Fibroblast of villous mesenchyme (primary cell): ENCODE measurements at regions not wholly inside any gene's neighbourhood (a gene's known extent, or its start where the extent isn't known, plus 50 kb on each side); places are given as distances from the start of the nearest gene placed in this dataset.

Source experiments
- DNase-seq: peaks from one replicate; pipeline ENCODE4 v3.0.0-alpha.2; 2010; ENCODE audit warnings: low read depth
- H3K4me3 ChIP-seq: 2 replicates; pipeline ENCODE4 v1.5.1; 2011; ENCODE audit warnings: low read depth, mild to moderate bottlenecking, low read length
- CTCF ChIP-seq: IDR thresholded peaks from 2 replicates; pipeline ENCODE4 v1.5.1; 2012; ENCODE audit warnings: low read depth, mild to moderate bottlenecking, low read length; ENCODE audit not compliant: insufficient read depth

GRCh38 chr9:16210440-16210839, 657.6 kb downstream of the CCDC171 start:
- TF ChIP-seq CTCF: no peak
- no peak overlapping the region for H3K4me3 ChIP-seq

GRCh38 chr9:16211946-16212345, 658.5 kb downstream of the BNC2 start:
- no peak for DNase-seq
- TF ChIP-seq CTCF: no peak
- no peak overlapping the region for H3K4me3 ChIP-seq

More at GRCh38 chr9:16210440-16210839, 657.6 kb downstream of the CCDC171 start:
- no peak for DNase-seq

DNA sequence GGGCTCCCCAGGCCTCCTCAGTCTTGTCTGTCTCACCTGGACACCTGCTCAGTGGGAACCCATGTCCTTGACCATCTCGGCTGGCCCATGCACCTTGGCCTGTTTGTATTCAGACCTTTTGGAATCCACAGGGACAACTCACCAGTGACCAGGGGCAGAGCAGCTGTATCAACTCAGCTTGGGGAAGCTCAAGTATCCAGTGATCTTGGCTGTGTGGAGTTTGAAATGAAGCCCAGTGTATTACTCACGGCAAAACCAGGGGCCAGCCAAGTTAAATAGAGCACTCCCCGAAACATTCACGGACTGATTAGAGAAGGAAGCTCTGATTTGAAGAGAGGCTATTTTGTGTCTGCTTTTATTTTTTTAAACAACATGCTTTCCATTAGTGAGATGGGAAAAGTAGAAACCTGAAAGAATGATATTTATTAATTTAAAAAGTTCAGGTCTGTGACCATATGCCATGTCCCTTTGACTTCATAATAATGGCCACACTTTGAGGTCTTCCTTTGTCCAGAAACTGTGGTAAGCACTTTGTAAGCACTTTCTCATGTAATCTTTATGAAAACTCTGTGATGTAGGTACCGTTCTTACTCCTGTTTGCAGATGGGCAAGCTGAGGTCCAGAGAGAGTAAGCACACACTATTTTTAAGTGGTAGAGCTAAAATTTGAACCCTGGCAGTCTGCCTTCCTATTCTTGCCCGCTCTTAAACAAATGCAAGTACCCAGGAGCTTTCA, 656.5 kb downstream of the BNC2 start:
- no peak for TF ChIP-seq CTCF
- DNase-seq: peak; percentile 81
- no peak overlapping the region for H3K4me3 ChIP-seq

- no peak overlapping the region for H3K4me3 ChIP-seq
- DNase-seq: no peak
- TF ChIP-seq CTCF: no peak
These were observed 655.7 kb downstream of the BNC2 start for GRCh38 chr9:16214677-16215352.

- no peak overlapping the region for H3K4me3 ChIP-seq
- TF ChIP-seq CTCF: no peak
- DNase-seq: no peak
These were observed 655.2 kb downstream of the BNC2 start for GRCh38 chr9:16215353-16215680.

DNA sequence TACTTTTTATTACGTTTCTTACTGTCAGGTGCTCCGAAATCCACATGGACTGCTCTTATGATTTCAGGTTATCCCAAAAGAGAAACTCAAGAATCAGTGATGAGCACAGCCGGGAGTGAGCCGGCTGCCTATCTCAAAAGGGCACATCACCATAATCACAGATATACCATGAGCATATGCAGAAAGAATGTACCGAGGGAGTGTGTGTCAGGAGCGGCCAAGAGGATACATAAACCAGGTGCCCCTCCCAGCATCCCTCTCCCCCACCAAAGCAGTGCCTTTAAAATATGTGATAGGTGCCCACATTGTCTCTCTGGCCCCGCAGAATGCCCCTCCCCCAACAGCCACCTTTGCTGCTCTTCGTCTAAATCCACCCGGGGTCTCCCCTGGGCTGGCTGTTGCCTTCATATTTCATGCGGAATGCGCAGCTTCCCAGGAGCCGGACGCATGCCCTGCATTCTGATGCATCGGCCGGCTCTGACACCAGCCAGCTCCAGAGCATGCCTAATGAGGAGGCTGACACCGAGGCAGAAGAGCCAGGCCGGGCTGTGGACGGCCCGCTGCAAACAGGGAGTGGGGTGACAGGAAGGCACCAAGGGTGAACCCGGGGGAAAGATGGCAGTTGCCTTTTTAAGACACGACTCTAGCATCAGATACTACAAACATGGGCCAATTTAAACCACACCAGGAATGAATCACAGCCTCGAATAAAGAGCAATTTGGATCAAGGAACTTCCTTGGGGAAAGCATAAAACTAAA, 652.3 kb downstream of the BNC2 start:
- TF ChIP-seq CTCF: no peak
- no peak overlapping the region for H3K4me3 ChIP-seq
- no peak for DNase-seq
